ENCODE measurements at regions not wholly inside any gene's neighbourhood (a gene's known extent, or its start where the extent isn't known, plus 50 kb on each side); places are given as distances from the start of the nearest gene placed in this dataset.
"Not testable (repeated sequence)": the region's sequence is repeated elsewhere in the genome, so short reads cannot be mapped to it uniquely, and the experiment has no call there.

DNA sequence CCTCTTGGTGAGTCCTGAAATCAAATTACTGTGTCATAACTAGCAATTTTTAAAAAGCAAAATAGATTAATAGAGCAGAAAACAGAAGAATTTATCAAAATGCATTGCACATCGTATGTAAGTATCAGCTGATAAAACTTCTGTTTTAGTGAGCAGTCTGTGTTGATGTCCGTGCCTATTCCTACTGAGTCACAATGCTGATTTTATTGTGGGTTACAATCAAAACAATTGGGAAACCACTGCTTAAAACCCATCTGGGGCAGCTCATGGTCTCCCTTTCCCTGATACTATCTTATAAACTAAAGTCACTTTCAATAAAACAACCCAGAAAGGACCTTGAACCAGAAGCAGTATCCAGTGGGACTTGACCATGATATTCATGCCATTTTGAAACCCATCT, 101.1 kb upstream of the GPR39 start:
- TF ChIP-seq NRF1 (IDR thresholded peaks at IDR 0.05; ENCODE audit: low read depth, low read length); EZH2phosphoT487 (IDR thresholded peaks at IDR 0.05; ENCODE audit: borderline replicate concordance, low read depth); TCF12 (IDR thresholded peaks at IDR 0.05); TAF1 (IDR thresholded peaks at IDR 0.05; ENCODE audit: borderline replicate concordance, low read depth, low read length); EP300 (IDR thresholded peaks at IDR 0.05; ENCODE audit: borderline replicate concordance in 1 of 2, low read depth in 1 of 2, low read length in 1 of 2); RCOR1 (IDR thresholded peaks at IDR 0.05; ENCODE audit: low read length); RXRA (IDR thresholded peaks at IDR 0.05; ENCODE audit: borderline replicate concordance, low read depth); MXI1 (IDR thresholded peaks at IDR 0.05; ENCODE audit: low read depth, low read length); SIN3A (IDR thresholded peaks at IDR 0.05; ENCODE audit: borderline replicate concordance, low read depth, low read length): not testable (repeated sequence)
- TF ChIP-seq, protein P1, sequence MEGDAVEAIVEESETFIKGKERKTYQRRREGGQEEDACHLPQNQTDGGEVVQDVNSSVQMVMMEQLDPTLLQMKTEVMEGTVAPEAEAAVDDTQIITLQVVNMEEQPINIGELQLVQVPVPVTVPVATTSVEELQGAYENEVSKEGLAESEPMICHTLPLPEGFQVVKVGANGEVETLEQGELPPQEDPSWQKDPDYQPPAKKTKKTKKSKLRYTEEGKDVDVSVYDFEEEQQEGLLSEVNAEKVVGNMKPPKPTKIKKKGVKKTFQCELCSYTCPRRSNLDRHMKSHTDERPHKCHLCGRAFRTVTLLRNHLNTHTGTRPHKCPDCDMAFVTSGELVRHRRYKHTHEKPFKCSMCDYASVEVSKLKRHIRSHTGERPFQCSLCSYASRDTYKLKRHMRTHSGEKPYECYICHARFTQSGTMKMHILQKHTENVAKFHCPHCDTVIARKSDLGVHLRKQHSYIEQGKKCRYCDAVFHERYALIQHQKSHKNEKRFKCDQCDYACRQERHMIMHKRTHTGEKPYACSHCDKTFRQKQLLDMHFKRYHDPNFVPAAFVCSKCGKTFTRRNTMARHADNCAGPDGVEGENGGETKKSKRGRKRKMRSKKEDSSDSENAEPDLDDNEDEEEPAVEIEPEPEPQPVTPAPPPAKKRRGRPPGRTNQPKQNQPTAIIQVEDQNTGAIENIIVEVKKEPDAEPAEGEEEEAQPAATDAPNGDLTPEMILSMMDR (IDR thresholded peaks at IDR 0.05), result not testable (repeated sequence)
- TF ChIP-seq, protein P2, sequence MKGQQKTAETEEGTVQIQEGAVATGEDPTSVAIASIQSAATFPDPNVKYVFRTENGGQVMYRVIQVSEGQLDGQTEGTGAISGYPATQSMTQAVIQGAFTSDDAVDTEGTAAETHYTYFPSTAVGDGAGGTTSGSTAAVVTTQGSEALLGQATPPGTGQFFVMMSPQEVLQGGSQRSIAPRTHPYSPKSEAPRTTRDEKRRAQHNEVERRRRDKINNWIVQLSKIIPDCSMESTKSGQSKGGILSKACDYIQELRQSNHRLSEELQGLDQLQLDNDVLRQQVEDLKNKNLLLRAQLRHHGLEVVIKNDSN (IDR thresholded peaks at IDR 0.05; ENCODE audit: borderline replicate concordance, low read depth), result not testable (repeated sequence)
- TF ChIP-seq, protein P3, sequence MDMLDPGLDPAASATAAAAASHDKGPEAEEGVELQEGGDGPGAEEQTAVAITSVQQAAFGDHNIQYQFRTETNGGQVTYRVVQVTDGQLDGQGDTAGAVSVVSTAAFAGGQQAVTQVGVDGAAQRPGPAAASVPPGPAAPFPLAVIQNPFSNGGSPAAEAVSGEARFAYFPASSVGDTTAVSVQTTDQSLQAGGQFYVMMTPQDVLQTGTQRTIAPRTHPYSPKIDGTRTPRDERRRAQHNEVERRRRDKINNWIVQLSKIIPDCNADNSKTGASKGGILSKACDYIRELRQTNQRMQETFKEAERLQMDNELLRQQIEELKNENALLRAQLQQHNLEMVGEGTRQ (IDR thresholded peaks at IDR 0.05; ENCODE audit: borderline replicate concordance, low read depth, low read length), result not testable (repeated sequence)
